ENCODE measurements at regions not wholly inside any gene's neighbourhood (a gene's known extent, or its start where the extent isn't known, plus 50 kb on each side); places are given as distances from the start of the nearest gene placed in this dataset.

DNA sequence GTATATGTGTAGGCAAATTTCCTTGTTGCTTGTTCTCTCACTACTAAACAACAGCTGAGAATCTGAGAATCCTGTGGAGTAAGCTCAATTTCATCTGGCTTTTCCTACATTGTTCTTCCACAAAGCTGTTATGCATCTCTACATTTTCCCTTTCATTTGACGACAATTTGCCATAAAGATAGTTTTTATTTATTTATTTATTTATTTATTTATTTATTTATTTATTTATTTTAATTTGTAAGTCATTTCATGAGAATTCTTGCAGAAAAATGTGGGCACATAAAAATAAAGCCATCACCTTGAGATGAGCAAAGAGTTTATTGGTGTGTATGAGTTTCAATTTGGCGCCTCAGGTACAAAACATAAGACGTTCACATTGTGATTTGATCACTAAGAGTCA is 545.9 kb upstream of the SEL1L start:
- Mint-ChIP-seq H3K27ac (no peak overlapping the region), H3K4me3 (no peak overlapping the region), H3K27me3 (ENCODE audit: low read depth in 2 of 2) (no peaks in the 10 kb centered on the region), H3K4me1 (no peaks in the 10 kb centered on the region), H3K36me3 (peaks cover 10% of the 10 kb centered on the region), H3K9me3 (peaks cover 13 to 21% of the 10 kb centered on the region in 2 donors)
- DNase-seq (no peak), ATAC-seq (no peak)
- intact Hi-C loops (cut with micrococcal nuclease), result no loop called here
- Histone ChIP-seq H3K36me3 (ENCODE audit: control insufficient read depth, insufficient read depth, low read length) (no peaks in the 10 kb centered on the region), H3K4me3 (ENCODE audit: low read length) (no peak overlapping the region), H3K27me3 (ENCODE audit: control insufficient read depth, insufficient read depth, low read length) (no peaks in the 10 kb centered on the region), H3K4me1 (ENCODE audit: control insufficient read depth, insufficient read depth, low read length) (no peaks in the 10 kb centered on the region), H3K27ac (ENCODE audit: low read length) (no peak overlapping the region), H3K9me3 (ENCODE audit: control insufficient read depth, insufficient read depth, low read length) (peaks cover 4% of the 10 kb centered on the region)
- WGBS (ENCODE audit: insufficient coverage), result 100% methylated on average over 2 of the region's 3 CpGs
- TF ChIP-seq, protein P1, sequence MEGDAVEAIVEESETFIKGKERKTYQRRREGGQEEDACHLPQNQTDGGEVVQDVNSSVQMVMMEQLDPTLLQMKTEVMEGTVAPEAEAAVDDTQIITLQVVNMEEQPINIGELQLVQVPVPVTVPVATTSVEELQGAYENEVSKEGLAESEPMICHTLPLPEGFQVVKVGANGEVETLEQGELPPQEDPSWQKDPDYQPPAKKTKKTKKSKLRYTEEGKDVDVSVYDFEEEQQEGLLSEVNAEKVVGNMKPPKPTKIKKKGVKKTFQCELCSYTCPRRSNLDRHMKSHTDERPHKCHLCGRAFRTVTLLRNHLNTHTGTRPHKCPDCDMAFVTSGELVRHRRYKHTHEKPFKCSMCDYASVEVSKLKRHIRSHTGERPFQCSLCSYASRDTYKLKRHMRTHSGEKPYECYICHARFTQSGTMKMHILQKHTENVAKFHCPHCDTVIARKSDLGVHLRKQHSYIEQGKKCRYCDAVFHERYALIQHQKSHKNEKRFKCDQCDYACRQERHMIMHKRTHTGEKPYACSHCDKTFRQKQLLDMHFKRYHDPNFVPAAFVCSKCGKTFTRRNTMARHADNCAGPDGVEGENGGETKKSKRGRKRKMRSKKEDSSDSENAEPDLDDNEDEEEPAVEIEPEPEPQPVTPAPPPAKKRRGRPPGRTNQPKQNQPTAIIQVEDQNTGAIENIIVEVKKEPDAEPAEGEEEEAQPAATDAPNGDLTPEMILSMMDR (IDR thresholded peaks at IDR 0.05), result no peak

- H3K36me3 Mint-ChIP-seq, result peaks cover 9% of the 10 kb centered on the region
- DNase-seq, result no peak
- peaks cover 13 to 19% of the 10 kb centered on the region in 2 donors for H3K9me3 Mint-ChIP-seq
- H3K27me3 Mint-ChIP-seq (ENCODE audit: low read depth in 2 of 2), result no peaks in the 10 kb centered on the region
- Histone ChIP-seq H3K27ac (ENCODE audit: low read length) (no peak overlapping the region), H3K9me3 (ENCODE audit: control insufficient read depth, insufficient read depth, low read length) (peaks cover 4% of the 10 kb centered on the region), H3K36me3 (ENCODE audit: control insufficient read depth, insufficient read depth, low read length) (no peaks in the 10 kb centered on the region), H3K4me3 (ENCODE audit: low read length) (no peak overlapping the region), H3K4me1 (ENCODE audit: control insufficient read depth, insufficient read depth, low read length) (no peaks in the 10 kb centered on the region), H3K27me3 (ENCODE audit: control insufficient read depth, insufficient read depth, low read length) (no peaks in the 10 kb centered on the region)
- TF ChIP-seq, protein P1 (IDR thresholded peaks at IDR 0.05), result no peak
- H3K4me1 Mint-ChIP-seq, result no peaks in the 10 kb centered on the region
- 12% methylated on average over 4 of the region's 4 CpGs for WGBS (ENCODE audit: insufficient coverage)
- intact Hi-C loops (cut with micrococcal nuclease), result no loop called here
- no peak overlapping the region for H3K27ac Mint-ChIP-seq
- no peak for ATAC-seq
- H3K4me3 Mint-ChIP-seq, result no peak overlapping the region
These were observed 546.7 kb upstream of the SEL1L start for GRCh38 chr14:82080370-82080769.

- 23% methylated on average over 1 of the region's 3 CpGs for WGBS (ENCODE audit: insufficient coverage)
- TF ChIP-seq, protein P1 (IDR thresholded peaks at IDR 0.05), result no peak
These were observed 551.2 kb upstream of the SEL1L start for GRCh38 chr14:82084813-82085212.

DNA sequence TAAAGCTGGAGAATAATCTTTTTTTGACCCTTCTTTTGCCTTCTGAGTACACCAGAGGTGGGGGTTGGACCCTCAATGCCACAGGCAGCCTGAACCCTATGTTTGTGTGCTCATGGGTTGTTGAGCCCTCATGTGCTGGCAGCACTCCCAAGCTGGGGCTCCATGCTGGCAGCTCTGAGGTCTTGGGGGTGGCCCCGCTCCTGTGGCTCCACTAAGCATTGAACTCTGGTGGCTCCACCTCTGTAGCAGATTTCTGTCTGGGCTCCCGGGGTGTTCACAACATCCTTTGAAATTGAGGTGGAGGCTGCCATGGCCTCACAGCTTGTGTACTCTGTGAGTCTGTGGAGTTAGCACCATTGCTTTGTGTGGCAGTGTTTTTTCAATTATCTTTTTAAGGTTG is 557.4 kb upstream of the SEL1L start:
- no peaks in the 10 kb centered on the region for H3K36me3 Mint-ChIP-seq
- H3K27ac Mint-ChIP-seq, result no peak overlapping the region
- ATAC-seq, result no peak
- peaks cover 5 to 13% of the 10 kb centered on the region in 2 donors for H3K9me3 Mint-ChIP-seq
- H3K27me3 Mint-ChIP-seq (ENCODE audit: low read depth in 2 of 2), result no peaks in the 10 kb centered on the region
- no peaks in the 10 kb centered on the region for H3K4me1 ChIP-seq (ENCODE audit: control insufficient read depth, insufficient read depth, low read length)
- H3K9me3 ChIP-seq (ENCODE audit: control insufficient read depth, insufficient read depth, low read length), result no peaks in the 10 kb centered on the region
- H3K27me3 ChIP-seq (ENCODE audit: control insufficient read depth, insufficient read depth, low read length), result no peaks in the 10 kb centered on the region
- WGBS (ENCODE audit: insufficient coverage), result 75% methylated on average over 2 of the region's 2 CpGs
- intact Hi-C loops (cut with micrococcal nuclease), result no loop called here
- TF ChIP-seq, protein P1 (IDR thresholded peaks at IDR 0.05), result no peak
- no peak overlapping the region for H3K4me3 ChIP-seq (ENCODE audit: low read length)
- DNase-seq, result no peak
- no peaks in the 10 kb centered on the region for H3K4me1 Mint-ChIP-seq
- no peak overlapping the region for H3K4me3 Mint-ChIP-seq
- H3K36me3 ChIP-seq (ENCODE audit: control insufficient read depth, insufficient read depth, low read length), result no peaks in the 10 kb centered on the region
- no peak overlapping the region for H3K27ac ChIP-seq (ENCODE audit: low read length)

More at GRCh38 chr14:82084813-82085212, 551.2 kb upstream of the SEL1L start:
- Histone ChIP-seq H3K4me1 (ENCODE audit: control insufficient read depth, insufficient read depth, low read length) (no peaks in the 10 kb centered on the region), H3K27ac (ENCODE audit: low read length) (no peak overlapping the region), H3K27me3 (ENCODE audit: control insufficient read depth, insufficient read depth, low read length) (no peaks in the 10 kb centered on the region), H3K4me3 (ENCODE audit: low read length) (no peak overlapping the region), H3K9me3 (ENCODE audit: control insufficient read depth, insufficient read depth, low read length) (peaks cover 4% of the 10 kb centered on the region), H3K36me3 (ENCODE audit: control insufficient read depth, insufficient read depth, low read length) (no peaks in the 10 kb centered on the region)
- DNase-seq (no peak), ATAC-seq (no peak)
- no peak overlapping the region for H3K4me3 Mint-ChIP-seq
- no peaks in the 10 kb centered on the region for H3K27me3 Mint-ChIP-seq (ENCODE audit: low read depth in 2 of 2)
- no peaks in the 10 kb centered on the region for H3K4me1 Mint-ChIP-seq
- H3K36me3 Mint-ChIP-seq, result no peaks in the 10 kb centered on the region
- intact Hi-C loops (cut with micrococcal nuclease), result no loop called here
- no peak overlapping the region for H3K27ac Mint-ChIP-seq
- peaks cover 7 to 19% of the 10 kb centered on the region in 2 donors for H3K9me3 Mint-ChIP-seq

Data from natural killer cell (primary cell).